HG02981 (cell line): ENCODE measurements at regions not wholly inside any gene's neighbourhood (a gene's known extent, or its start where the extent isn't known, plus 50 kb on each side); places are given as distances from the start of the nearest gene placed in this dataset.
"Not testable (repeated sequence)": the region's sequence is repeated elsewhere in the genome, so short reads cannot be mapped to it uniquely, and the experiment has no call there.

Experiments
- ATAC-seq: cut with Tn5 transposase; IDR thresholded peaks from one replicate; pipeline ENCODE4 v1.9.1; 2021; ENCODE audit warnings: mild to moderate bottlenecking, moderate library complexity; ENCODE audit not compliant: unreplicated experiment

- no peak for ATAC-seq
These were observed 56.8 kb upstream of the DCLK2 start for GRCh38 chr4:150021483-150021882.

- ATAC-seq: no peak
These were observed 54.8 kb upstream of the DCLK2 start for GRCh38 chr4:150023489-150023888.

DNA sequence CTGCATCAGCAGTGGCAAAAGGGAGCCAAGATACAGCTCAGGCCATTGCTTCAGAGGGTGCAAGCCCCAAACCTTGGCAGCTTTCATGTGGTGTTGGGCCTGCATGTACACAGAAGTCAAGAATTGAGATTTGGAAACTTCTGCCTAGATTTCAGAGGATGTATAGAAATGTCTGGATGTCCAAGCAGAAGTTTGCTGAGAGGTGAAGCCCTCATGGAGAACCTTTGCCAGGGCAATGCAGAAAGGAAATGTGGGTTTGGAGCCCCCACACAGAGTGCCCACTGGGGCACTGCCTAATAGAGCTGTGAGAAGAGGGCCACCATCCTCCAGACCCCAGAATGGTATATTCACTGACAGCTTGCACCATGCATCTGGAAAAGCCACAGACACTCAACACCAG, 51.3 kb upstream of the DCLK2 start:
- not testable (repeated sequence) for ATAC-seq
